HG03159 (cell line): ENCODE measurements at regions not wholly inside any gene's neighbourhood (a gene's known extent, or its start where the extent isn't known, plus 50 kb on each side); places are given as distances from the start of the nearest gene placed in this dataset.
"Not testable (repeated sequence)": the region's sequence is repeated elsewhere in the genome, so short reads cannot be mapped to it uniquely, and the experiment has no call there.

ENCODE experiments used
- ATAC-seq: cut with Tn5 transposase; IDR thresholded peaks from one replicate; pipeline ENCODE4 v1.9.1; 2021; ENCODE audit warnings: mild to moderate bottlenecking, moderate library complexity; ENCODE audit not compliant: unreplicated experiment

DNA sequence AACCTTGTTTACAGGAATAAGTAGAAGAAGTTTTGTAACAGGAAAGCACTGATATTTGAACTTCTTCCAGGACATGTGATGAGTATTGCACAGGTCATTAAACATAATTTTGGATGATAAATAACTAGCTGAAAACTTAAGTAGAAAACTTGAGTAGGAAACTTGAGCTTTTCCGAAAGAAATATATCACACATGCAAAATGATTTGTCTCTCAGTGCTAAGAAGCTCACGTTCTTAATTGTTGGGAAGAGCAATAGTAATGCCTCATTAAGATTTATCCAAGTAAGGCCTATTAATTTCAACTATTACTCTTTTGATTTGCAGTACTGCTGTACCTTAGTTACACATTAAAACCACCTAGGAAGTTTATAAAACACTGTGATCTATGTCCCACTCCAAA lies 1921.9 kb upstream of the LRRTM1 start:
- ATAC-seq: no peak

DNA sequence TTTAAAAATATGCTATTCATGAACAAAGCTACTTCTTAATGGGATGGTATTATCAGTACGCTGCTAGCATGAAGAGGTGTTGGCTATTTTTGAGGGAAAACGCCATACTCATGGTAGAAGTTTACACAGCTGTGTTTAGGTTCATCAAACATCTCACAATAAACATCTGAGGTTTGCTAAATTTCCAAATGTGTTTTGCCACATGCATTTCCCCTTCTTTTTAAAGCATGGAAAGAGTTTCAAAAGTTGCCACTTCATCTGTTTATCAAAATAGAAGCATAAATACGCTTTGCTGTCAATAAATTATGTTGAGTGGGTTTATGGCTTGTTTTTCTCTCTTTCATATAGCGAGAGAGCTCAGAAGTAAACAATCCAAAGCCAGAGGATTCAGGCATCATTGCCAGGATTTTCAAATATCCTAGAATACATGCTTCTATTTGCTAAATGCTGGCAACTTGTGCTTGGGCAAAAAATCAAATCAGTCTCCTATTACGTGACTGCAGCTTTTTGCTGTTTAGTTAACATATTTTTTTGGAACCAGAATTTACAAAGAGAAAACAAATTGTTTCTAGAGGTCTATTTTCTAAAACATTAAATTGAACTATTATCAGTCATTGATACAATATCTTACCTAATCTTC lies 1919.9 kb upstream of the LRRTM1 start:
- ATAC-seq: no peak

DNA sequence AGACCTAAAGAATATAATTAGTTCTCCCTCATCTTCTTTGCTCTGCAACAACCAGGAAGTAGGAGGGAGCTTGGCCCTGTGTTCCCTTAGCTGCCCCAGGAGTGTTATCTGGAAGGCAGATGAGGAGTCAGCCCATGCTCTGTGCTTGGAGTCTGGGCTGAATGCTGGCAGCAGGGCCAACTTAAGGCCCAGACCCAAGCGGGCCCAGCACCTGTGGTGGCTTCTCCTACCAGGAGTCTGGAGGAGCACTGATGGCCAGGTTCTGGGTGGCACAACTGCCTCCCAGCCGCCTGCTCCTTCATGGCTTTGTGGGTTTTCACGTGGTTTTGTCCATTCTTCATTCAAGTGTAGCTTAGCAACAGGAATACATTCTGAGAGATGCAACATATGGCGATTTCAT lies 1910.7 kb upstream of the LRRTM1 start:
- ATAC-seq: no peak

DNA sequence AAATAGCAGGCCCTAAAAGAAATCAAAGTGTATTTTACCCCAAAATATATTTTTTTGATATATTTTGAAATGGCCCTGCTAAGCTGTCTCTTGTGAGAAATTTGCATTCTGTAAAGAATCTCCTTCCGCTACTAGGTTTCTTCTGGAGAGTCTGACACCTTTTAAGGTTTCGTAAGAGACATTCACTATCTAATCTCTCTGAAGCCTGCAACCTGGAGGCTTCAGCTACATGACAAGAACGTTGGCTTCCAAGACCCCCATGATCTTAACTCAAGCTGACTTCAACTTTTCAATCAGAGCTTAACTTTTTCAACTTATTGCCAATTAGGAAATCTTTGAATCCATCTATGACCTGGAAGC lies 1894.9 kb upstream of the LRRTM1 start:
- no peak for ATAC-seq

DNA sequence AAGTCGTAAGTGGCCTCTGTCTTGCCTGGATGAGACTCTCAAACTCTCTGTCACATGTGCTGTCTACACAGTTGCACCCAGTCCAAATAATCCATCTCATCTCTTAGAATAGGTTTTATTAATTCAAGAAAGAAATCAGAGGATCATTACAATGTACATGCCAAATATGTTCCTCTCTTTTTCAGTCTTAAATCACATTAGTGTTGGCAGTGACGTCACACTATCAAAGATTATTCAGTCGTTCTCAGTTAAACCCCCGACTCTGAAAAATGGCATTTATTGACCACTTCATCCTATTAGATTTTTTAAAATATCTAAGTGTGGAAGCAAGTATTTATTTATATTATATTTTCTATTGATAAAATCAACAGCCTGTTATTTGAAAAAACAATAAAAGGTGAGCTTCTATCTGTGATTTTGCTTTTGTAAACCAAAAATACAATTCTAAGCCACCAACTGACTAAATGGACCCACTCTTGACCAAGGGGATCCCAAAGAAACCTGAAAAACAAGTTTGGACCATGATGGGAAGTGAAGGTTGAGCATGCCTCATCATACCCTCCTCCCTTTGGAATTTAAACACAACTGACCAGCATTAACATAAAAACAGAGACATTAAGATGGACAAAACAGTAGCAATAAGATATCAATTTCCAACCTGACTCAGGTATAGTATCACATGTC lies 1894.4 kb upstream of the LRRTM1 start:
- ATAC-seq: no peak

DNA sequence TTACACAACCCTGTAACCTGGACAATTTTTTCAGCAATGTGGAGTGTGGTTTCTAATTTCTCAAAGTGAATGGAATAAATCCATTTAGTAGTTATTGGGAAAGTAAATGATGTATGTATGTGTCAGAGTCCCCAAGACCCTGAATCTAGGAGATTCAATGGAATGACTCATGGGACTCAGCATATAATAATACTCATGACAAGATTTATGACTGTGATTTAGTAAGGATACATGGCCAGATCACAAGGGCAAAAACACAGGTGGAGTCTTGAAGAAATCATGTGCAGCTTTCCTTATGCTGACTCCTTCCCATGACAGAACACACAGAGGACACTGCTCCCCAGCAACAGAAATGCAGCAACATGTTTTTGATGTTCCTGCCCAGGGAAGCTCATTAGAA lies 1877.7 kb upstream of the LRRTM1 start:
- no peak for ATAC-seq

DNA sequence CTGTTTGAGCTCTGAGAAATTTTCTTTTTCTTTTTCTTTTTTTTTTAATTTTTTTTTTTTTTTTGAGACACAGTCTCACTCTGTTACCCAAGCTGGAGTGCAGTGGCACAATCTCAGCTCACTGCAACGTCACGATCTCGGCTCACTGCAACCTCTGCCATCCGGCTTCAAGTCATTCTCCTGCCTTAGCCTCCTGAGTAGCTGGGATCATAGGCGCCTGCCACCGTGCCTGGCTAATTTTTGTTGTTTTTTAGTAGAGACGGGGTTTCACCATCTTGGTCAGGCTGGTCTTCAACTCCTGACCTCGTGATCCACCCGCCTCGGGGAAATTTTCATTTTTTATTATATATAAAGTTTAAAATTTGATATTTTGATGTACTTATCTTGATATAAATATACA lies 1870.7 kb upstream of the LRRTM1 start:
- ATAC-seq: not testable (repeated sequence)

DNA sequence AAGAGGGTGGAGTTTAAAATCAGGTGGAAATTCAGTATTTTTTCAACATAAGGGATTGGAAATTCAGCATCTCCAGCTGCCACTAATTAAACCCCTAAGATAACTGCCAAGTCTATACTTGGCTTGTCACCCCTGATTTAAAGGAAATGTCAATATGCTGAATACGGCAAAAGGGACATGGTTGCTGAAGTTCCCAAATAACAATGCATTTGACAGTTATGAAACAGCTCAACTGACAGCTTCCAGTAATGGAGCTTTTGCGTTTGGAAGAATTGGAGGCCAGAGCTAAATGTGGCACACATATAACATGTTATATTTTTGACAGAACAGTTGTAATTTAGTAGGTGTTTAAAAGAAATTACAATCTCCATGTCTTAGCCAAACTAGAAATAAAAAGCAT lies 1867.9 kb upstream of the LRRTM1 start:
- ATAC-seq: no peak

DNA sequence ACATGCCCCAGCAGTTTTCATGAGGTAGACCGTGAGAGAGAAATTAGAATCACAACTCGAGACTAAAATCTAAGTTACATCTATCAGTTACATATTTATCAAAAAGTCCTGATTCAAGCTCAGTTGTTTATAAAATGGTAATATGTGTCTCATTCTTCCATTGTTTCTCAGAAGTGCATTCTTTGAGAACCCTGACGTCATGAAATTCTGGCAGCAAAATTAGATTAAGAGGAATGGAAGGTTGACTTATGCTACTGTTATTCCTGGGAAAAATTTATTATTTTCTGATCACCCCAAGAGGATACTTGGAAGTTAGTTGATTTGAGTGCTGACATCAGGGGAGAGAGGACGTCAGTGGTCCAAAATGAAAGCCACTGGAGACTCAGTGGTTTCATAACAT lies 1864.8 kb upstream of the LRRTM1 start:
- no peak for ATAC-seq

DNA sequence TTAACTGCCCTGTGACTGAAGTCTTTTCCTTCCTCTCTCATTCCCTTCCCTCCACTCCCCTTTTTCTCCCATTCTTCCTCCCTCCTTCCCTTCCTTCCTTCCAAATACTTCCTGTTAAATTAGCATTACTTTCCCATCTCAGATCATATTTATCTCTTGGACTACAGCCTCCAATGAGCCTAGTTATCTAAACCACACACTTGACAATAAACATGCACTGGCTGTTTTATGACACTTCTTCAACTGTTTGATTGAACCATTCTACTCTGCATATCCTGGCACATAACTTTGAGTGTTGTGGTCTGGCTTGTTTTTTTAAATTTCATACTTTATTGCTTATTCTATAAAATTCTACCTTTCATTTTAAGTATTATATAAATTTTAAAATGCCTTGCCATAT lies 1860.8 kb upstream of the LRRTM1 start:
- no peak for ATAC-seq

DNA sequence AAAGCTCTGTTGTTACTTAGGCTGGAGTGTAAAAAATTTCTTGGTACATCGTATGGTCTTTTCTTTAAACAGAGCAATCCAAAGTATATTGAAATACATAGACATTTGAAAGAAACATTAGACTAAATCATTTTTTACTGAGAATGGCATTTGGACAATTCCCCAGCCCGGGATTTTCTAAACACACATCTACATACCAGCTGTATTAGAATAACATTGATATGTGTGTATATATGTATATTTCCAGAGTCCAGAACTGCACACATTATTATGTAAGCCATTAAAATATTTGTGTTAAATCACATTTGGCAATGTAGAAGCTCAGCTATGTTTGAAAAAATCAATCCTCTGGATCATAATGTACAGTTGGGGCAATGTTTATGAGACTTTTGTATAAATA lies 1853.6 kb upstream of the LRRTM1 start:
- ATAC-seq: no peak

DNA sequence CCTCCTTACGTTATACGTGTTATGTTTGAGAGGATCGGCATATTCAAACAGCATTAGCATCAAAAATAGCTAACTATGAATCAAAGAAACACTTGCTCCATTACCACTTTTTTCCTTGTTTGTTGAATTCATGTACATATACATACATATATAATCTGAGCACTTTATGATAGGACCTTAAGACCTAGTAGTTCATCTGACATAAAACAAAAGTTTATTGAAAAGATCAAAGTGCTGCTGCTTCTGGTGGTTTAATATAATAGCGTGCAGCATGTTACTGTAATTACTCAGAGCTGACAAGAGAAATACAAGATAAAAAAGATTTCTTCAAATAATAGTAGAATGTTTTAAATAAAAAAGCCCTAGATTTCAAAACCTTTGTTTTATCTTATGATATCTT lies 1850.9 kb upstream of the LRRTM1 start:
- ATAC-seq: no peak

DNA sequence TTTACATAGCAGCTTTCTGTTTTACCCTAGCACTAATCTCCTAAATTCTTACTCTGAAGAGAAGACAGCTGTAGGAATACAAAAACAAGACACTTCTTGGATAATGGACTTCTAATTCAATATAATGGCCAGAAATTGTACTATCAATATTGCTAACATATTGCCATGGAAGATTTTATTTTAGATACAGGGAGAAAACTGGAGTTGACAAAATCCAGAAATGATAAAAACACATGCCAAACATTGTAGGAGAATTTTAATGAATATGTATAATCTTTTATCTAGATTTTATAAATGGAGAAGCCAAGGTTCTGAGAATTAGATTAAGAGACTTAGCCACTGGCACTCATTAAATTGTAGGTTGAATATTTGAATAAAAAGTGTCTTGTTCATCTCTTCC lies 1838.8 kb upstream of the LRRTM1 start:
- ATAC-seq: no peak

DNA sequence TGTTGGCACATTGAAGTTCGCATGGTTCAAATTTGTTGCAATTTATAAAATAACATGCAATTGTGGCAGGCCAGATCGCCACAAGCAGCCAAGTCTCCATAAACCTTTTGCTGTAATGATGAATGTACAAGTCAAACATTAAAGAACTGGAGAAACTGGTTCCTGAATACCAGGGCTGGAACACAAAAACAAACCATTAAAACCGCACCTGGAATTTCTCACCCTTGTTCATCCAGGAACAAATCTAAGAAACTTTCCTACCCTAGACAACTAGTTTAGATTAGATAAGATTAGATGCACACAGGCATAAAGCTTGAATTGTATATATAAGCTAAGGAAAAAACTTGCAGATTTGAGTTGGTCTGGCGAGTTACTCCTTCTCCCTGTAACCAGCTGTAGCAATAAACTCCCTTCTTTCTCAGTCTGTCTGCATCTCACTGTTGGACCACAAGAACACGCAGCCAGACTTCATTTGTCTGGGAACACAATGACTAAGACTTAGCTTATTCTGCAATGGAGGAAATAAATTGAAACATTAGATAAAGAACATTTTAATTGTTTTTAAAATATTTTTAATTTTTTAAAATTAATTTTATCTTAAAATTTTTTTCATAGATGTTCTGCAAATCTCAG lies 1835.5 kb upstream of the LRRTM1 start:
- no peak for ATAC-seq

DNA sequence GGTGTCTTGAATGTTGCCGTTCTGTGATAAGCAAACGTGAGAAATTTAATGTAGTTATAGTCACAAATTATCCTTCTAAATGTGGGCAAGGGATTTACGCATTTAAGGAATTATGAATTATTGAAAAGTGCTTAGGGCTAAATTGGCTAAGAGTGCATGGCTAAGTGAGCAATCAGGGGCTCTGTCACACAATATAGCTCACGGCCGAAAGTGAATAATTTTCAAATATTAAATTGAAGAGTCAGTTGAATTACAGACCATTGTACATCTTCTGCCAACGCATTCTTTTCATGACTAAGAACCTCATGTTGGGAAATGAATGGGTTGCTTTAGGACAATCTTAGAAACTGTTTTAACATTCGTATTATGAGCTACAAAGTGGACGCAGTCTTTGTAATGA lies 1832.9 kb upstream of the LRRTM1 start:
- ATAC-seq: no peak

DNA sequence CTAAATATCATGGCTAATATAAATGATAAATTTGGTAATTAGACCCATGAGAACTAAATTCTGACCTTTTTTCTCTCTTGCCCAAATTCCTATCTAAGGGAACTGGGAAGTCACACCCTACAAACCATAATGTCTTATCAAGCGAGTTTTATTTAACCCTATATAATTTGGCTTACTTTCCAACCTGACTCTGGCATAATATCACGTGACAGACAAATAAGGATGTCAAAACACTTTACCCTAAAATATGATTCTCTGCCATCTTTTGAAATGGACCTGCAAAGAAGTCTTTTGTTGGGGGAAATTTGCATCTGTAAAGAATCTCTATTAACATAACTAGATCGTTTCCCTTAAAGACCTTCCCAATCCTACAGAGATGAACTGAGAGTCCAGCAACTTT lies 1823.5 kb upstream of the LRRTM1 start:
- ATAC-seq: no peak

DNA sequence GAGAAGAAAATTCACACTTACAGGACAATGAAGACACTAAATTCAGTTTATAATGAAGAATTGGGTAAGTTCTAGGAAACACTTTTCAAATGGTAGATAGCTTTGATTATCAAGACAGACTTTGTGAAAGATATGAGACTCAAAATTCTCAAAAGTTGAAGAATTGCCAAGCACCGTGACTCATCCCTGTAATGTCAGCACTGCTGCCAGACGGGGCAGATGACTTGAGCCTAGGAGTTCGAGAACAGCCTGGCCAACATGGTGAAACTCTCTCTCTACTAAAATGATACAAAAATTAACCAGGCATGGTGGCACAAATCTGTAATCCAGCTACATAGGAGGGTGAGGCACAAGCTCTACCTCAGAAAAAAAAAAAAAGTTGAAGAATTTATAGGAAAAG lies 1820.1 kb upstream of the LRRTM1 start:
- ATAC-seq: no peak

DNA sequence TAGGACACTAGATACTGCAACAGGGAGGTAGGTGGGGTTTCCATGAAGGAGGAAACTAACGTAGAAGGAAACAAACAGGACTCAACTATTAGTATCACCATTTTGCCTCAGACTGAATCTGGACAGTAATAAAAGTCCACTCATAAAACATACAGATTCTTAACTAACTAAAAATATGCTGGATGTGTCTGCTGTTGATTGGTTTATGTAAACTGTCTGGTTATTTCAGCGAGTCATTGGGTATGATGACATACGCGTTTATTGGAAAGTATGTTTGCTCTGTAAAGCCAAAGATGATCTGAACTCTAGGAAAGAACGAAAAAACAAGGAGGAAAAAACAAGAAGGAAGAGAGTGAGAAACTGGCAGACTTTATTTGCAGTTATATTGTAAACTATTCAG lies 1816.1 kb upstream of the LRRTM1 start:
- no peak for ATAC-seq

DNA sequence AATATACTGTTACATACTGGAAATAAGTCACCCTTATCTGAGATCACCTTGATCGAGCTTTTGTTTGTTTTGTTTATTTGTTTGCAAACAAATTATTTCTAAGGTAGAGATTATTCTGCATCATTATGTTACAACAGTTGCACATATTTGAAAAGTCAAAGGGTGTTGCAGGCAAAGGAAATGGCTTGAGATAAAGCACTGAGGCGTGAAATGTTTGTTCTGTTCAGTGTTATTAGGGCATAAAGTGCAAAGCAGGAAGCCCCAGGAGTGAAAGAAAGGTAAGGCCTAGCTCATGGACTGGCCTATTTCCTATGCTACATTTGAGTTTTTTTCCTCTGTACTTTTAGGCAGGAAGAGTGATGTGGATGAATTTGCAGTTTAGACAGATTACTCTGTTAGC lies 1815.6 kb upstream of the LRRTM1 start:
- ATAC-seq: no peak

DNA sequence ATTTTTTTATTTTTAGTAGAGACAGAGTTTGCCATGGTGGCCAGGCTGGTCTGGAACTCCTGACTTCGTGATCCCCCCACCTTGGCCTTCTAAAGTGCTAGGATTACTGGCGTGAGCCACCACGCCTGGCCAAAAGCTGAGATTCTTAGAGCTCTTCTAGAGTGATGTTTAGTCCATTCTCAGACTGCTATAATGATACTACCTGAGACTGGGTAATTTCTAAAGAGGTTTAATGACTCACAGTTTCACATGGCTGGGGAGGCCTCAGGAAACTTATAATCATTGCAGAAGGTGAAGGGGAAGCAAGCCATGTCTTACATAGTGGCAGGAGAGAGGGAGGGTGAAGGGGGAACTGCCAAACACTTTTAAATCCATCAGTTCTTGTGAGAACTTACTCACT lies 1804.9 kb upstream of the LRRTM1 start:
- no peak for ATAC-seq

DNA sequence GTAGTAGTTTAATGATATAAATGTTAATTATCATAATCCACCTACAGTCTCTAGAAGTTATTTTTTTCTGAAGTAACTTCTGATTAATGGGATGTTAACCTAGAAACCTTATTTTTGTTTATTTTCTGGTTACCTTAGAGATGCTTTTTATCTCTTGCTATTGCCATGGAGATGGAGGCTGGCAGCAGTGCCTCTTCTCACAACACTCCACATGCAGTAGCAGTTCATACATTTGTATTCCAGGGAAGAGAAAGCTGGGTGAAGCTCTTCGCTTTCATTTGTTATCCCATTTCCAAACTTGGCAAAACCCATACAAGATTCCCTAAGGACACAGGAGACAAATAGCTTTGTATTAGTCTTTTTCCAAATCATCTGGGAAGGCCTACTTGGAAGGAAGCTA lies 1794.1 kb upstream of the LRRTM1 start:
- ATAC-seq: no peak

DNA sequence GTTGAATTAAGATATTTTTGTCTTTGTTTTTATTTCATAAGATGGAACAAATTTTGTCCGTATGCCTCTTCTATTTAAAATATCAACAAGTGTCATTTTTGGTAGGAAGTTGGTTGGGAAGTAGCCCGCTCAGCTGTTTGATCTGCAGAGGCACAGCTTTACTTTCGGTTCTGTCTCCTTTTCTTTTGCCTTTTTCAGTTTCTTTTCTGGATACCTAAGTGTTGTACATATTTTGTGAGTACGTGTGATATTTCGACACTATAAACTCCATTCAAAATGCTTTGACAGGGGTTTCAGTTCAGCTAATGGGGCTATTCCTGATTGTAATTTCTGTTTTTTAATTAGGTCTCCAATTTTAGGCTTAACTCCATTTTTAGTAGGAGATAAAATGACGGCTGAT lies 1785.0 kb upstream of the LRRTM1 start:
- no peak for ATAC-seq
